Kidney glomerular epithelial cell (primary cell): ENCODE measurements at regions not wholly inside any gene's neighbourhood (a gene's known extent, or its start where the extent isn't known, plus 50 kb on each side); places are given as distances from the start of the nearest gene placed in this dataset.
"Not testable (repeated sequence)": the region's sequence is repeated elsewhere in the genome, so short reads cannot be mapped to it uniquely, and the experiment has no call there.

Experiments
- DNase-seq: peaks from one replicate; lab custom pipeline; 2025; lab: John Stamatoyannopoulos, UW

- no peak for DNase-seq
Observed at GRCh38 chr7:17093461-17093860, 205.0 kb upstream of the AHR start.

- DNase-seq: no peak
Observed at GRCh38 chr7:17094963-17095574, 203.4 kb upstream of the AHR start.

GRCh38 chr7:17095931-17096330, 202.5 kb upstream of the AHR start:
- DNase-seq: no peak

GRCh38 chr7:17097668-17098297, 200.7 kb upstream of the AHR start:
- no peak for DNase-seq

GRCh38 chr7:17098515-17098914, 199.9 kb upstream of the AHR start:
- DNase-seq: no peak

- DNase-seq: no peak
Observed at GRCh38 chr7:17099083-17099973, 199.1 kb upstream of the AHR start.

GRCh38 chr7:17099974-17100509, 198.4 kb upstream of the AHR start:
- not testable (repeated sequence) for DNase-seq

- no peak for DNase-seq
Observed at GRCh38 chr7:17101207-17101696, 197.2 kb upstream of the AHR start.

GRCh38 chr7:17103170-17103569, 195.3 kb upstream of the AHR start:
- no peak for DNase-seq

GRCh38 chr7:17103984-17104383, 194.5 kb upstream of the AHR start:
- DNase-seq: no peak

GRCh38 chr7:17104419-17104818, 194.0 kb upstream of the AHR start:
- DNase-seq: no peak

- DNase-seq: no peak
Observed at GRCh38 chr7:17105701-17106100, 192.8 kb upstream of the AHR start.

- DNase-seq: no peak
Observed at GRCh38 chr7:17108049-17108584, 190.3 kb upstream of the AHR start.

- DNase-seq: peak; percentile 32
Observed at GRCh38 chr7:17109020-17109419, 189.4 kb upstream of the AHR start.

GRCh38 chr7:17113770-17114169, 184.7 kb upstream of the AHR start:
- DNase-seq: not testable (repeated sequence)

- no peak for DNase-seq
Observed at GRCh38 chr7:17118412-17118811, 180.0 kb upstream of the AHR start.

- no peak for DNase-seq
Observed at GRCh38 chr7:17120756-17121155, 177.7 kb upstream of the AHR start.

GRCh38 chr7:17121671-17122070, 176.8 kb upstream of the AHR start:
- no peak for DNase-seq

GRCh38 chr7:17123020-17123419, 175.4 kb upstream of the AHR start:
- peak; percentile 17 for DNase-seq

- no peak for DNase-seq
Observed at GRCh38 chr7:17126413-17127268, 171.8 kb upstream of the AHR start.

- DNase-seq: no peak
Observed at GRCh38 chr7:17129218-17129617, 169.2 kb upstream of the AHR start.
